HepG2 (cell line): ENCODE measurements at regions not wholly inside any gene's neighbourhood (a gene's known extent, or its start where the extent isn't known, plus 50 kb on each side); places are given as distances from the start of the nearest gene placed in this dataset.

Experiments used
- ATAC-seq: fragments of 200-7000 bp; cut with Tn5 transposase; 3 replicates; pipeline ENCODE4 v1.9.1; 2020; ENCODE audit warnings: mild to moderate bottlenecking, moderate library complexity
- BruUV-seq: library from RNA; stranded (reverse); fragments of 400-500 nt; replicated peaks from 2 replicates; lab custom pipeline; 2021; lab: Mats Ljungman, UMichigan
- CTCF ChIA-PET: fragments of 300-600 bp; formaldehyde crosslinking; extraction: SDS; loops from one replicate; lab custom pipeline; 2021; ENCODE audit warnings: low total read pairs, inconsistent platforms, low intra/inter-chr PET ratio; lab: Yijun Ruan, JAX
- POLR2A ChIA-PET: fragments of 350-600 bp; sonication (Branson Sonifier 250); formaldehyde crosslinking; loops from one replicate; lab custom pipeline; 2020; ENCODE audit warnings: antibody characterized with exemption, inconsistent platforms; lab: Yijun Ruan, JAX
- DNase-seq: peaks from one replicate; pipeline ENCODE4 v3.0.0-alpha.2; 2015; ENCODE audit warnings: low spot score
- FAIRE-seq: peaks from 3 replicates; lab custom pipeline; 2011; peaks lifted over from hg19 to GRCh38; lab: Jason Lieb, UNC
- H2AFZ ChIP-seq: one replicate; pipeline ENCODE4 v1.6.1; 2011; ENCODE audit warnings: low read length, inconsistent platforms
- H3K27ac ChIP-seq: fragments of 300-600 bp; 3 replicates; pipeline ENCODE4 v1.8.0; 2011; ENCODE audit warnings: mixed run types, mild to moderate bottlenecking, mixed read lengths, low read length, inconsistent platforms; ENCODE audit not compliant: insufficient read depth; ENCODE audit errors: extremely low read length
- H3K27me3 ChIP-seq, 2 experiments: fragments of 200-600 bp in 1 of 2; 2 replicates in 1 of 2; 3 replicates in 1 of 2; pipeline versions ENCODE4 v1.6.0 to v1.8.0; 2011; ENCODE audit warnings: low read length in 2 of 2, mild to moderate bottlenecking in 2 of 2, moderate library complexity in 2 of 2, inconsistent platforms in 1 of 2; ENCODE audit not compliant: insufficient read depth in 2 of 2, control insufficient read depth in 1 of 2
- H3K36me3 ChIP-seq, 2 experiments: fragments of 200-600 bp in 1 of 2; replicated peaks in 1 of 2; 2 replicates in 1 of 2; 3 replicates in 1 of 2; pipeline versions ENCODE4 v1.5.1 to v1.8.0; 2011; ENCODE audit warnings: low read length in 2 of 2, inconsistent platforms in 1 of 2; ENCODE audit not compliant: insufficient read depth in 2 of 2, control insufficient read depth in 1 of 2
- H3K4me1 ChIP-seq: 2 replicates; pipeline ENCODE4 v1.5.1; 2012; ENCODE audit warnings: low read length, inconsistent platforms; ENCODE audit not compliant: insufficient read depth
- H3K4me2 ChIP-seq: 2 replicates; pipeline ENCODE4 v1.6.0; 2011; ENCODE audit warnings: low read depth, low read length, inconsistent platforms
- H3K4me3 ChIP-seq, 3 experiments: fragments of 200-600 bp in 1 of 3; sonication (generic), shearing (Covaris generic) in 1 of 3; replicated peaks in 1 of 3; 2 replicates each; pipeline ENCODE4 v1.5.1; 2011 to 2016; ENCODE audit warnings: low read length in 3 of 3, inconsistent platforms in 2 of 3, low read depth in 2 of 3, mild to moderate bottlenecking in 2 of 3, control low read depth in 1 of 3, mixed read lengths in 1 of 3; ENCODE audit not compliant: insufficient read depth in 1 of 3
- H3K79me2 ChIP-seq: one replicate; pipeline ENCODE4 v1.6.1; 2011; ENCODE audit warnings: low read length, inconsistent platforms; ENCODE audit not compliant: insufficient read depth
- H3K9ac ChIP-seq: 2 replicates; pipeline ENCODE4 v1.6.0; 2011; ENCODE audit warnings: mild to moderate bottlenecking, low read depth, low read length, inconsistent platforms; ENCODE audit not compliant: insufficient read depth
- H3K9me3 ChIP-seq: 2 replicates; pipeline ENCODE4 v1.5.1; 2012; ENCODE audit warnings: mild to moderate bottlenecking, low read length
- H4K20me1 ChIP-seq: 2 replicates; pipeline ENCODE4 v1.6.0; 2011; ENCODE audit warnings: inconsistent platforms, mild to moderate bottlenecking, low read length, moderate library complexity; ENCODE audit not compliant: insufficient read depth
- CREB1 ChIP-seq, 2 experiments: fragments of 450-650 bp in 1 of 2; IDR thresholded peaks; 2 replicates each; pipeline ENCODE4 v1.6.1; 2016 to 2017; ENCODE audit warnings: control low read depth in 1 of 2, mild to moderate bottlenecking in 1 of 2, missing compliant biosample characterization in 1 of 2, missing genetic modification characterization in 1 of 2
- NR2F1 ChIP-seq, 2 experiments: fragments of 450-650 bp in 1 of 2; formaldehyde crosslinking in 1 of 2; IDR thresholded peaks; 2 replicates each; pipeline versions ENCODE4 v1.5.0 to v1.6.1; 2016 to 2020; ENCODE audit warnings: mild to moderate bottlenecking in 1 of 2, missing compliant biosample characterization in 1 of 2, missing genetic modification reagents in 1 of 2, moderate library complexity in 1 of 2
- RELA ChIP-seq: sonication (generic); formaldehyde crosslinking; IDR thresholded peaks from 2 replicates; pipeline ENCODE4 v1.4.0; 2020; ENCODE audit warnings: missing genetic modification reagents
- TEF ChIP-seq: sonication (generic); formaldehyde crosslinking; IDR thresholded peaks from 2 replicates; pipeline ENCODE4 v1.5.0; 2020; ENCODE audit warnings: missing genetic modification reagents
- TRIM22 ChIP-seq: fragments of 450-650 bp; IDR thresholded peaks from 2 replicates; pipeline ENCODE4 v1.6.1; 2017
- ZBTB42 ChIP-seq: sonication (generic); formaldehyde crosslinking; IDR thresholded peaks from 2 replicates; pipeline ENCODE4 v1.5.0; 2020; ENCODE audit warnings: mild to moderate bottlenecking, missing genetic modification reagents
- ZNF720 ChIP-seq: sonication (generic); formaldehyde crosslinking; IDR thresholded peaks from 2 replicates; pipeline ENCODE4 v1.4.0; 2020; ENCODE audit warnings: missing genetic modification reagents
- ZSCAN30 ChIP-seq: sonication (generic); formaldehyde crosslinking; IDR thresholded peaks from 2 replicates; pipeline ENCODE4 v1.5.0; 2020; ENCODE audit warnings: mild to moderate bottlenecking, missing genetic modification reagents
- WGBS: methylation state at CpG from one replicate; pipeline ENCODE4 v1.1.6; 2017; ENCODE audit warnings: low lambda C conversion rate; 5-methylcytosine and 5-hydroxymethylcytosine counted together
- in situ Hi-C: cut with HindIII; loops from 2 replicates; pipeline ENCODE4 v1.10.0; 2017; ENCODE audit warnings: low pct_unique_long_range_greater_than_20kb; ENCODE audit not compliant: extremely low pct_ligation_motif_present
- intact Hi-C: fragments of 100-400 bp; cut with micrococcal nuclease; formaldehyde crosslinking; loops from one replicate; pipeline ENCODE4 v1.10.0; 2022; ENCODE audit not compliant: unreplicated experiment

GRCh38 chr2:216298719-216299495 lies 73.4 kb downstream of the MARCHF4 start:
- BruUV-seq: no TSS peak
- ATAC-seq (no peak), DNase-seq (no peak), FAIRE-seq (peak; percentile 32)
- no peaks in the 10 kb centered on the region for H4K20me1 ChIP-seq
- H3K9ac ChIP-seq: no peak overlapping the region
- H3K4me3 ChIP-seq: no peak overlapping the region
- no peaks in the 10 kb centered on the region for H3K79me2 ChIP-seq
- H3K27me3 ChIP-seq: peaks cover 0 to 4% of the 10 kb centered on the region in 2 experiments; a peak in 2 of 5 replicates
- intact Hi-C loops: no loop called here
- 4% methylated on average over 5 of the region's 5 CpGs for WGBS
- no peak overlapping the region for H3K27ac ChIP-seq
- H3K4me1 ChIP-seq: no peaks in the 10 kb centered on the region
- TF ChIP-seq TRIM22 (no peak), NR2F1 (CRISPR knock-in tag; IDR thresholded peaks at IDR 0.05) (no peak), ZNF720 (CRISPR knock-in tag) (no peak), CREB1 (IDR thresholded peaks at IDR 0.05) (peak; percentile 65), CREB1 (CRISPR knock-in tag; IDR thresholded peaks at IDR 0.05) (no peak)
- no peak overlapping the region for H2AFZ ChIP-seq
- POLR2A ChIA-PET: no interaction called here
- no peak overlapping the region for H3K4me2 ChIP-seq
- CTCF ChIA-PET: no interaction called here
- in situ Hi-C loops: no loop called here
- no peaks in the 10 kb centered on the region for H3K9me3 ChIP-seq
- H3K36me3 ChIP-seq: no peaks in the 10 kb centered on the region

DNA sequence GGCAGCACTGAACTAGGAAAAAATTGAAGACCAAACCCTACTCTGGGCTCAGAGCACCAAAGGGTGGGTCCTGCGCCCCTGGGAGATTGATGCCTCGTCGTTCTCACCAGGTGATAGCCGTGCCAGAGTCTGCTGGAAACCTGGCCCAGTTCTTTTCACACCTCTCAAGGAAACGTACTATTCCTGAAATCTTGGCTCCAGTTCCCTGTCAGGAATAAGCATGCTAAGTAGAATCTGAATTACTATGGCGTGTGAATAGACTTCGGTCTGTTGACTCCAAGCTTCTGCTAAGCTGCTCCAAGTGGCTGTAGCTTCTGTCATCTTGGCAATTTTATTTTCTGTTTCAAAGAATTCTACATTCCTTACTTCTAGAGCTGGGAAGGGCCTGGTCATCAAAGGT lies 75.4 kb downstream of the MARCHF4 start:
- 4% methylated on average over 7 of the region's 7 CpGs for WGBS
- ChIA-PET POLR2A (no interaction called here), CTCF (no interaction called here)
- ATAC-seq: no peak
- Histone ChIP-seq H3K9ac (no peak overlapping the region), H3K27me3 (peaks cover 0 to 7% of the 10 kb centered on the region in 2 experiments; a peak in 2 of 5 replicates), H3K36me3 (no peaks in the 10 kb centered on the region), H4K20me1 (no peaks in the 10 kb centered on the region), H3K27ac (no peak overlapping the region), H3K4me1 (no peaks in the 10 kb centered on the region), H3K9me3 (no peaks in the 10 kb centered on the region), H2AFZ (no peak overlapping the region), H3K79me2 (no peaks in the 10 kb centered on the region), H3K4me2 (no peak overlapping the region), H3K4me3 (no peak overlapping the region)
- DNase-seq: no peak
- no peak for TF ChIP-seq RELA (CRISPR knock-in tag)
- TF ChIP-seq TEF (CRISPR knock-in tag): no peak
- no peak for TF ChIP-seq ZSCAN30 (CRISPR knock-in tag)
- TF ChIP-seq ZBTB42 (CRISPR knock-in tag): no peak
- no TSS peak for BruUV-seq
- intact Hi-C loops: no loop called here
- no peak for FAIRE-seq
- in situ Hi-C loops: no loop called here
